Epithelial cell of esophagus (primary cell): ENCODE measurements at regions not wholly inside any gene's neighbourhood (a gene's known extent, or its start where the extent isn't known, plus 50 kb on each side); places are given as distances from the start of the nearest gene placed in this dataset.
A peak's percentile ranks its signal among the peaks of the same experiment; 100 is the strongest.
"Not testable (repeated sequence)": the region's sequence is repeated elsewhere in the genome, so short reads cannot be mapped to it uniquely, and the experiment has no call there.

Experiments used
- DNase-seq: peaks from one replicate; pipeline ENCODE4 v3.0.0; 2010; ENCODE audit warnings: low read depth
- H3K4me3 ChIP-seq: 2 replicates; pipeline ENCODE4 v1.5.1; 2011; ENCODE audit warnings: mild to moderate bottlenecking, low read length, control low read depth
- CTCF ChIP-seq: IDR thresholded peaks from 2 replicates; pipeline ENCODE4 v1.5.1; 2011; ENCODE audit warnings: low read depth, mild to moderate bottlenecking, low read length, control low read depth, inconsistent platforms; ENCODE audit not compliant: insufficient read depth; ENCODE audit errors: missing control alignments

- no peak overlapping the region for H3K4me3 ChIP-seq
Measured at GRCh38 chrX:65588795-65589194, 54.2 kb upstream of the LAS1L start.

GRCh38 chrX:65587616-65588526, 53.3 kb upstream of the LAS1L start:
- TF ChIP-seq CTCF, result no peak
- H3K4me3 ChIP-seq, result no peak overlapping the region
- peak; percentile 71 for DNase-seq

More at GRCh38 chrX:65588795-65589194, 54.2 kb upstream of the LAS1L start:
- no peak for TF ChIP-seq CTCF
- no peak for DNase-seq

- DNase-seq, result peak; percentile 68
- TF ChIP-seq CTCF, result no peak
- H3K4me3 ChIP-seq, result no peak overlapping the region
Measured at GRCh38 chrX:65586491-65586890, 51.9 kb upstream of the LAS1L start.

- H3K4me3 ChIP-seq, DNase-seq: not testable (repeated sequence)
Measured at GRCh38 chrX:65585226-65585625, 50.6 kb upstream of the LAS1L start.
